ENCODE measurements at regions not wholly inside any gene's neighbourhood (a gene's known extent, or its start where the extent isn't known, plus 50 kb on each side); places are given as distances from the start of the nearest gene placed in this dataset.

- peak; percentile 46; the same call in 1 of the 2 replicates for TF ChIP-seq ZNF609 (CRISPR knock-in tag; IDR thresholded peaks at IDR 0.05; ENCODE audit: borderline replicate concordance)
- TF ChIP-seq BRF2 (CRISPR knock-in tag; IDR thresholded peaks at IDR 0.05), result no peak
- TF ChIP-seq NR1H2 (CRISPR knock-in tag; IDR thresholded peaks at IDR 0.05; ENCODE audit: borderline replicate concordance, low read depth), result no peak
- TF ChIP-seq ASH2L (IDR thresholded peaks at IDR 0.05; ENCODE audit: insufficient read length, low read depth, low read length), result peak; percentile 70
- TF ChIP-seq ZBTB7B (CRISPR knock-in tag; IDR thresholded peaks at IDR 0.05), result peak; percentile 92
- TF ChIP-seq MAX (IDR thresholded peaks at IDR 0.05), result peak; percentile 71
- no peak for TF ChIP-seq TCF12 (IDR thresholded peaks at IDR 0.05)
- no peak for TF ChIP-seq TCF12 (CRISPR knock-in tag; IDR thresholded peaks at IDR 0.05)
- 0 out of 2 replicates have a peak, but pooled peaks have one; percentile 48 for TF ChIP-seq HDAC2 (CRISPR knock-in tag; IDR thresholded peaks at IDR 0.05)
- no peak for TF ChIP-seq SPEN (CRISPR knock-in tag; IDR thresholded peaks at IDR 0.05; ENCODE audit: low read depth)
- TF ChIP-seq, protein P1, sequence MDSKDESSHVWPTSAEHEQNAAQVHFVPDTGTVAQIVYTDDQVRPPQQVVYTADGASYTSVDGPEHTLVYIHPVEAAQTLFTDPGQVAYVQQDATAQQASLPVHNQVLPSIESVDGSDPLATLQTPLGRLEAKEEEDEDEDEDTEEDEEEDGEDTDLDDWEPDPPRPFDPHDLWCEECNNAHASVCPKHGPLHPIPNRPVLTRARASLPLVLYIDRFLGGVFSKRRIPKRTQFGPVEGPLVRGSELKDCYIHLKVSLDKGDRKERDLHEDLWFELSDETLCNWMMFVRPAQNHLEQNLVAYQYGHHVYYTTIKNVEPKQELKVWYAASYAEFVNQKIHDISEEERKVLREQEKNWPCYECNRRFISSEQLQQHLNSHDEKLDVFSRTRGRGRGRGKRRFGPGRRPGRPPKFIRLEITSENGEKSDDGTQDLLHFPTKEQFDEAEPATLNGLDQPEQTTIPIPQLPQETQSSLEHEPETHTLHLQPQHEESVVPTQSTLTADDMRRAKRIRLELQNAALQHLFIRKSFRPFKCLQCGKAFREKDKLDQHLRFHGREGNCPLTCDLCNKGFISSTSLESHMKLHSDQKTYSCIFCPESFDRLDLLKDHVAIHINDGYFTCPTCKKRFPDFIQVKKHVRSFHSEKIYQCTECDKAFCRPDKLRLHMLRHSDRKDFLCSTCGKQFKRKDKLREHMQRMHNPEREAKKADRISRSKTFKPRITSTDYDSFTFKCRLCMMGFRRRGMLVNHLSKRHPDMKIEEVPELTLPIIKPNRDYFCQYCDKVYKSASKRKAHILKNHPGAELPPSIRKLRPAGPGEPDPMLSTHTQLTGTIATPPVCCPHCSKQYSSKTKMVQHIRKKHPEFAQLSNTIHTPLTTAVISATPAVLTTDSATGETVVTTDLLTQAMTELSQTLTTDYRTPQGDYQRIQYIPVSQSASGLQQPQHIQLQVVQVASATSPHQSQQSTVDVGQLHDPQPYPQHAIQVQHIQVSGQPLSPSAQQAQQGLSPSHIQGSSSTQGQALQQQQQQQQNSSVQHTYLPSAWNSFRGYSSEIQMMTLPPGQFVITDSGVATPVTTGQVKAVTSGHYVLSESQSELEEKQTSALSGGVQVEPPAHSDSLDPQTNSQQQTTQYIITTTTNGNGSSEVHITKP (CRISPR knock-in tag; IDR thresholded peaks at IDR 0.05; ENCODE audit: low read depth), result no peak
- 0 out of 2 replicates have a peak, but pooled peaks have one; percentile 36 for TF ChIP-seq ZNF589 (CRISPR knock-in tag; conservative IDR thresholded peaks at IDR 0.05)
- TF ChIP-seq ATF7-NPFF (CRISPR knock-in tag; IDR thresholded peaks at IDR 0.05; ENCODE audit: low read depth), result no peak
- TF ChIP-seq HNRNPK (IDR thresholded peaks at IDR 0.05; ENCODE audit: low read depth, low read length, poor library complexity, severe bottlenecking), result no peak
- no peak for TF ChIP-seq ZNF124 (CRISPR knock-in tag; IDR thresholded peaks at IDR 0.05)
- TF ChIP-seq FOXM1 (CRISPR knock-in tag; IDR thresholded peaks at IDR 0.05), result no peak
- peak; percentile 71; the same call in 1 of the 2 replicates for TF ChIP-seq HMG20A (CRISPR knock-in tag; IDR thresholded peaks at IDR 0.05; ENCODE audit: borderline replicate concordance)
- TF ChIP-seq ZNF761 (CRISPR knock-in tag; conservative IDR thresholded peaks at IDR 0.05), result peak; percentile 32; the same call in 1 of the 2 replicates
- TF ChIP-seq FOXA1 (IDR thresholded peaks at IDR 0.05), result no peak
- peak; percentile 81 for TF ChIP-seq FOXA1 (CRISPR knock-in tag; IDR thresholded peaks at IDR 0.05)
Observed at GRCh38 chr11:69567951-69568808, 72.8 kb upstream of the CCND1 start (continued).
